KMS-11 (cell line): ENCODE measurements at regions not wholly inside any gene's neighbourhood (a gene's known extent, or its start where the extent isn't known, plus 50 kb on each side); places are given as distances from the start of the nearest gene placed in this dataset.

Source experiments
- H2AFZ ChIP-seq: fragments of 200-600 bp; sonication (generic); 2 replicates; pipeline ENCODE4 v1.6.1; 2016; ENCODE audit warnings: antibody characterized with exemption, mixed run types, low read depth
- H3K27ac ChIP-seq: fragments of 200-600 bp; sonication (generic); 2 replicates; pipeline ENCODE4 v1.6.1; 2016; ENCODE audit warnings: mild to moderate bottlenecking, mixed run types
- H3K27me3 ChIP-seq: fragments of 200-600 bp; sonication (generic); 2 replicates; pipeline ENCODE4 v1.6.1; 2017; ENCODE audit warnings: mild to moderate bottlenecking, low read depth, mixed run types, moderate library complexity; ENCODE audit not compliant: insufficient read depth
- H3K36me3 ChIP-seq: fragments of 200-600 bp; sonication (generic); 2 replicates; pipeline ENCODE4 v1.6.1; 2017; ENCODE audit warnings: mild to moderate bottlenecking, mixed run types; ENCODE audit not compliant: insufficient read depth
- H3K4me1 ChIP-seq: fragments of 200-600 bp; sonication (generic); 2 replicates; pipeline ENCODE4 v1.6.1; 2016; ENCODE audit warnings: mild to moderate bottlenecking, low read depth, mixed run types; ENCODE audit not compliant: poor library complexity, severe bottlenecking
- H3K4me2 ChIP-seq: fragments of 200-600 bp; sonication (generic); 2 replicates; pipeline ENCODE4 v1.7.0; 2016; ENCODE audit warnings: mild to moderate bottlenecking, mixed run types
- H3K4me3 ChIP-seq: fragments of 200-600 bp; sonication (generic); IDR thresholded peaks from 2 replicates; pipeline ENCODE4 v1.6.1; 2017; ENCODE audit warnings: low read depth, low read length, mixed read lengths; ENCODE audit not compliant: insufficient read depth
- H3K79me2 ChIP-seq: fragments of 200-600 bp; sonication (generic); 2 replicates; pipeline ENCODE4 v1.6.1; 2016; ENCODE audit warnings: low read depth, mixed run types; ENCODE audit not compliant: insufficient read depth
- H3K9ac ChIP-seq: fragments of 200-600 bp; sonication (generic); 2 replicates; pipeline ENCODE4 v1.6.1; 2016; ENCODE audit warnings: mild to moderate bottlenecking, mixed run types
- H4K20me1 ChIP-seq: fragments of 200-600 bp; sonication (generic); 2 replicates; pipeline ENCODE4 v1.6.1; 2016; ENCODE audit warnings: mild to moderate bottlenecking, mixed run types; ENCODE audit not compliant: insufficient read depth
- CTCF ChIP-seq: fragments of 200-600 bp; sonication (generic); conservative IDR thresholded peaks from 2 replicates; pipeline ENCODE4 v1.6.1; 2017; ENCODE audit warnings: low read depth, mild to moderate bottlenecking, antibody characterized with exemption, low read length, moderate library complexity, mixed read lengths

- Histone ChIP-seq H3K9ac (no peak overlapping the region), H3K36me3 (no peaks in the 10 kb centered on the region), H3K4me2 (no peak overlapping the region), H3K79me2 (no peaks in the 10 kb centered on the region), H3K4me1 (no peaks in the 10 kb centered on the region), H3K4me3 (no peak overlapping the region), H4K20me1 (no peaks in the 10 kb centered on the region), H3K27ac (no peak overlapping the region), H2AFZ (no peak overlapping the region), H3K27me3 (peaks cover 19% of the 10 kb centered on the region; the same call in 1 of the 2 replicates)
- no peak for TF ChIP-seq CTCF
Measured at GRCh38 chr19:13640611-13641010, 123.7 kb upstream of the MRI1 start.

DNA sequence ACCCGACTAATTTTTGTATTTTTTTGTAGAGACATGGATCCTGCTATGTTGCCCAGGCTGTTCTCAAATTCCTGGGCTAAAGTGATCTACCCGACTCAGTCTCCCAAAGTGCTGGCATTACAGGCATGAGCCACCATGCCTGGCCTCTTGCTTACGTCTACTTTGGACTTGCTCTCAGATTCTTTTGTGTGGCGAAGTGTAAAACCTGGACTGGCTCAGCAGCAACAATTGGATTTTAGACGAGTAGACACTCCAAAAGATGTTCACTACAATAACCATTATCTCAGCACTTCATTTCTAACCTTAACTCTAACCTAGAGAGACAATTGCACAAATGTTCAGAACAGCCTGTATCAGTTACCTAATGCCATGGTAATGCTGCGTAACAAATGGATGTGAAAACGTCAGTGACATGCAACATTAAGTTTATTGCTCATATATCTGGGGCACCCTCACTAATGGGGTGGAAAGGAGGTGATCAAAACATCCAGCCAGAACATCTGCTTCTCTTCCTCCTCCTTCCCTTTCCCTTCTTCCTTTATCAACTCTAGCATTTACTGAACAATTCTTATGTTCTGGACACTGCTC lies 124.9 kb upstream of the MRI1 start:
- no peak overlapping the region for H2AFZ ChIP-seq
- no peak overlapping the region for H3K4me2 ChIP-seq
- H3K4me3 ChIP-seq: no peak overlapping the region
- TF ChIP-seq CTCF: no peak
- H3K4me1 ChIP-seq: no peaks in the 10 kb centered on the region
- no peak overlapping the region for H3K27ac ChIP-seq
- peaks cover 19% of the 10 kb centered on the region for H3K27me3 ChIP-seq
- no peaks in the 10 kb centered on the region for H3K79me2 ChIP-seq
- H3K36me3 ChIP-seq: no peaks in the 10 kb centered on the region
- H3K9ac ChIP-seq: no peak overlapping the region
- H4K20me1 ChIP-seq: no peaks in the 10 kb centered on the region

DNA sequence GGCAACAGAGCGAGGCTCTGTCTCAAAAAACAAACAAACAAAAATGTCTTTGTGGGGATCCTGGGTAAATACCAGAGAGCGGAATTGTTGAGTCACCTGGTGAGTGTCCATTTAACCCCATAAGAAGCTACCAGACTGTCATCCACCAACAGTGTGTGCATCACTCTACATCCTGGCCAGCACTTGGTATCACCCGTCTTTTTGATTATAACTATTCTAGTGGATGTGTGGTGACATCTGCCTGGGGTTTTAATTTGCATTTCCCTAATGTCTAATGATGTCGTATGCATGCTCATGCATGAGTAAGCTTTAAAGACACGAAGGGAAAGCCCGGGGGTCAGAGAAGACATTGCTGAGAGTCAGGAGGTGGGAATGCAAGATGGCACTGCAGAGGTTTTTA lies 126.7 kb upstream of the MRI1 start:
- Histone ChIP-seq H3K9ac (no peak overlapping the region), H3K4me2 (no peak overlapping the region), H4K20me1 (no peaks in the 10 kb centered on the region), H3K36me3 (no peaks in the 10 kb centered on the region), H3K4me1 (no peaks in the 10 kb centered on the region), H3K79me2 (no peaks in the 10 kb centered on the region), H2AFZ (no peak overlapping the region), H3K27me3 (peaks cover 27% of the 10 kb centered on the region), H3K27ac (no peak overlapping the region), H3K4me3 (no peak overlapping the region)
- no peak for TF ChIP-seq CTCF

- Histone ChIP-seq H3K36me3 (no peaks in the 10 kb centered on the region), H3K79me2 (no peaks in the 10 kb centered on the region), H3K9ac (no peak overlapping the region), H2AFZ (no peak overlapping the region), H3K4me1 (no peaks in the 10 kb centered on the region), H3K27ac (no peak overlapping the region), H3K4me2 (no peak overlapping the region), H3K4me3 (no peak overlapping the region), H3K27me3 (peaks cover 37% of the 10 kb centered on the region), H4K20me1 (no peaks in the 10 kb centered on the region)
- no peak for TF ChIP-seq CTCF
Measured at GRCh38 chr19:13634658-13635057, 128.4 kb upstream of the CACNA1A start.
